ENCODE measurements at regions not wholly inside any gene's neighbourhood (a gene's known extent, or its start where the extent isn't known, plus 50 kb on each side); places are given as distances from the start of the nearest gene placed in this dataset.
"Not testable (repeated sequence)": the region's sequence is repeated elsewhere in the genome, so short reads cannot be mapped to it uniquely, and the experiment has no call there.

GRCh38 chr11:134663506-134664313 lies 251.7 kb upstream of the B3GAT1 start:
- DNase-seq (ENCODE audit: low read depth in 4 of 4, low spot score in 3 of 4): no peak

GRCh38 chr11:134662629-134663360 lies 250.8 kb upstream of the B3GAT1 start:
- no peak for DNase-seq (ENCODE audit: low read depth in 4 of 4, low spot score in 3 of 4)

DNA sequence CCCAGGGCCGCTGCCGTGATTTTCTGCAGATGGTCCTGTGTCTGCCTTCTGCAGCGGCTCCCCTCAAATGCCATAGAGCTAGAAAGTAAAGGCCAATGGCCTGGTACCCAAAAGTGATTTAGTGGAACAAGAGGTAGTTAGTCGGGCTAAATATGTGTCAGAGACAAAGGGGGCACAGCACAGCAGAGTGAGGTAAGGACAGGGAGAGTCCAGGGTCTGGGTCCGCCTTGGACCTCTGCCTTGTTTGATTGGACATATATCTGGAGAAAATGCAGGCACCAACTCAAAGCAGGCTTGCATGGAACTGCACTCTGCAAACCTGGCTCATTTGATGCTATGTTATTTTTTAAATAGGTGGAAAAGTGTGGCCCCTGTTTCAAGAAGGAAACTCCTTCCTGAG lies 249.6 kb upstream of the B3GAT1 start:
- DNase-seq (ENCODE audit: low read depth in 4 of 4, low spot score in 3 of 4): no peak

DNA sequence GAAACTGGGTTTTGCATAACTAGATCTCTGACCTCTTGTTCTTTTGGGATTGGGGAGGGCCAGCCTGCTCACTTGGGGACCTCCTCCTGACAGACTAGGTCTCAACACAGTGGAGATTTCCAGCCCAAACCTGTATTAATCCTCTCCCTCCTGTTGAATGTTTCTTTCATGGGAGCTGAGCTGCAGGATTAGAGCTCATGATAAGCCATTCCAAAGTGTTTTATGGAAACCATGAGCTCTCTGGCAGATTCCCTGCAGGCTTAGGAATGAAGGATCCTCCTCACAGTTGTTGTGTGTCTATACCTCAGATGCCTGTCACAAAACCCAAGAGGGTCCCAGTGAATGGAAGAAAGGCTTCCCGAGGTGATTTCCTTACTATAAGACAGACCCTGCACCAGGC lies 248.4 kb upstream of the B3GAT1 start:
- DNase-seq (ENCODE audit: low read depth in 4 of 4, low spot score in 3 of 4): no peak

- no peak for DNase-seq (ENCODE audit: low read depth in 4 of 4, low spot score in 3 of 4)
These were observed 247.8 kb upstream of the B3GAT1 start for GRCh38 chr11:134659882-134660281.

- no peak for DNase-seq (ENCODE audit: low read depth in 4 of 4, low spot score in 3 of 4)
These were observed 246.6 kb upstream of the B3GAT1 start for GRCh38 chr11:134658481-134659225.

DNA sequence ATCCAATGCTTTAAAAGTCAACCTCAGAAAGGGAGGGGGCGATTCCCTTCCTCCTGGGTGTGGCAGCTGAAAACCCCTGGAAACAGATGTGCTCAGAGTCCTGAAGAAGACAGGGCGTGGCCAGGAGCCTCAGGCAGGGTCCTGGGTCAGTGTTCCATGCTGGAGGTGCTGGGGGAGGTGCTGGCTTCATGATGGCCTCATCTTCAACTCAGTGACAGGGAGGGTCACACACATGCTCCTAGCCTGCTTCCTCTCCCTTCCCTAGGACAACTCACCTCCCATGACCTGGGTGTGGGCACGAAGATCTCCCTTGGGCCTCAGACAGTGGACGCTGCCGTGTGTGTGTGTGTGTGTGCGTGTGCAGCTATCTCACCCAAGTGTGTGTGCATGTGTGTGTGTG lies 245.6 kb upstream of the B3GAT1 start:
- DNase-seq (ENCODE audit: low read depth in 4 of 4, low spot score in 3 of 4): no peak

- DNase-seq (ENCODE audit: low read depth in 4 of 4, low spot score in 3 of 4): no peak
These were observed 245.0 kb upstream of the B3GAT1 start for GRCh38 chr11:134656861-134657540.

- not testable (repeated sequence) for DNase-seq (ENCODE audit: low read depth in 4 of 4, low spot score in 3 of 4)
These were observed 244.2 kb upstream of the B3GAT1 start for GRCh38 chr11:134656086-134656840.

DNA sequence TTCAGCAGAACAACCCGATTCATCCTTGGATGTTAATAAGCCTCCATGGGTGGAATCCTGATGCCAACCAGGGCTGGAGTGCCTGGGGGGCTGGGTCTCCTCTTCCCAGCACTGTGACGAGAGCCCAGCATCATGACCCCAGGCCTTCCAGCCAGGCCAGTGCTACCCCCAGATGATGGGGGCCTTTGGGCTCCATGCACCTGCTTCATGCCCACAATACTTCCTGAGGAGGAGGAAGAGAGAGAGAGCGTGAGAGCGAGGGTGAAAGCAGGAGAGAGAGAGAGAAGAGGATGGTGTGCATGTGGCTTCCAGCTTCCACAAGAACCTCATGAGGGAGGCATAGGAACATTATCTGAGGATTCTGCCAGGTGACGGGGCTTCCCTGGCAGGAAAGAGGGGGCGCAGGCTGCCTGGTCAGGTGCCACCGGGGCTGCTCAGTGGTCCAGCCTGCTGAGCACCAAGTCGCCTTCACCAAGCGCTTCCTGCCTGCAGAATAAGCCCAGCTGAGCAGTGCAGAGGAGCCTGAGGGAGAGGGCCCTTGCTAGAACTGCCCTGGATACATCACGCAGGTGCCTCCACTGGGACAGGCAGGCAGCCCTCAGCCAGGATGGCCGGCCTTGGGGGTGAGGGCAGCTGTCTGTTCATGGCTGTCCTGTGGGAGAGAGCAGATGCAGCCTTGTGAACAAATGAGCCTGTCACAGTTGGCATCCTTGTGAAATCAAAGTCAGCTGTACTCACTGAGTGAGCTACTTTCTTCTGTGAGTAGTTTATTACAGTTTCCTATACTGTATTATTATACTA lies 243.3 kb upstream of the B3GAT1 start:
- no peak for DNase-seq (ENCODE audit: low read depth in 4 of 4, low spot score in 3 of 4)

- no peak for DNase-seq (ENCODE audit: low read depth in 4 of 4, low spot score in 3 of 4)
These were observed 242.3 kb upstream of the B3GAT1 start for GRCh38 chr11:134654161-134654915.

DNA sequence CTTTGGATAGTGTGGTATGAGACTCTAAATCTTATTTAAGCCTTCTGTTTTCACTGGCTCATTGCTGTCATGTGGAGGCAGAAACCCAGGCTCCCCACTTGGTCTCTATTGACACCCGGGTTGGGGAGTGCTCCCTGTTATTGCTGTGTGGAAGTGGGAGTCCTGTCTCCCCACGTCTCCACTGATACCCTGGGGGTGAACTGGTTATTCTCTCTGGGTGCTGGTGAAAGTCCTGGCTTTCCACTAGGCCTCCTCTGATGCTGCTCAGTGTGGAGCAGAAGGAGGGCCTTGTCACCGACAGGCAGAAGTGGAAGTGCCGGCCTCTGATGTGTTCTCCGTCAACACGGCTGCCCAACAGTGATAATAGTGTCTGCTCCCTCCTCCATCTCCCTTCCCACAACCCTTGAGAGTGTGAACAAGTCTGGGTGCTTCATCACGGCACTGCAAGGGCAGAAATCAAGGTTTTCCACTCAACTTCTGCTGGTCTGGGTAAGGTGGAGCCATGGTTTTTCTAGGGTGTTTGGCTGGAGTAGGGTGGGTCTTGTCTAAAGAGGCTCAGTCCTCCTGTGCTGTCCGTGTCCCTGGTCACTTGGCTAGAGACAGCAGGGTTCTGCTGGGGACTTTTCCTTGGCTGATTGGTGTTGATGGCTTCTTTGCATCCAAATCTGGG lies 240.7 kb upstream of the B3GAT1 start:
- DNase-seq (ENCODE audit: low read depth in 4 of 4, low spot score in 3 of 4): no peak

DNA sequence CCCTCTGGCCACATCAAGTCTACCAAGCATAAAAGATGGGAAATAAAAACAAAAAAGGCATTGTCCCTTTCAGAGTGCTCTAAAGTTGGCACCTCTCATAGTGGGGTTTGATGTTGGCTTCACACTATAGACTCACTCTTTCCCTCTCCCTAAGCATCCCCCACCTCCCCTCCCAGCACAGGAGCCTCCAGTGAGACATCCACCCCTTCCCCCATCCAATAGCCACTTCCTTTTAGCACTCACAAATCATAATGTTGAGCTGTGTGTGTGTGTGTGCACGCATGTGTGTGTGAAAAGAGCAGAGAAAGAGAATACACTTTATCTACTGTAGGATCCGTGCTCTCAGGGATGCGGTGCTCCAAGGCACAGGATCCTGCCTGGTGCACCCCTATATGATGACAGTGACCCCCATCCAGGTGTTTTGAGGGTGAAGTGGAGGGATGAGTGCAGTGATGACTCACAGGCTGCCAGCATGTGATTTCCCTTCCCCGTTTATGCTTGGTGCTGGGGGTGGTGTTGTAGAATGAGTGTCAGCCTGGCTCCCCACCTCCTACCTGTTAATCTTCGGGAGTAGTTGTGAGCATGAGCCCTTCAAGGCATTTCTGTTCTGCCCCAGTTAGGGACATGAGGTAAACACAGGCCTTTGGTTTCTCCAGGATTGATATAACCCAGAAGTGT lies 235.2 kb upstream of the B3GAT1 start:
- no peak for DNase-seq (ENCODE audit: low read depth in 4 of 4, low spot score in 3 of 4)

DNA sequence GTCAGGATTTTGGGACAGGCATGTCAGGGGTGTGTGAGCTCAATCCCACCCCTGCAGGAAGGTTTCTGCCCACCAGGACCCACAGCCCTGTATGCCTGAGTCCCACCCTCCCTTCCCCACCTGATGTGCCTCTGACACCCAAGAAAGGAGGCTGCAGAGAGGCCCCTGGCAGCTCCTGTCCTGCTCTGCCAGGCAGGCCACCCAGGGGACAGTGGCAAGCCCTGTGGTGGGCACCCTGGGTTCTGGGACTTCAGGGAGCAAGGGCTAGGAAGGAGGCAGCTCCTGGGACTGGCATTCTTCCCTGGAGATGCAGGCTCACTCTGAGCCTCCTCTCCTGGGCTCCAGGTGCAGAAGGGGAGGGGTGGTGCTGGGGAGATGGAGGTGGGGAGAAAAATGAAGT lies 234.5 kb upstream of the B3GAT1 start:
- no peak for DNase-seq (ENCODE audit: low read depth in 4 of 4, low spot score in 3 of 4)

GRCh38 chr11:134645576-134645975 lies 233.5 kb upstream of the B3GAT1 start:
- no peak for DNase-seq (ENCODE audit: low read depth in 4 of 4, low spot score in 3 of 4)

- DNase-seq (ENCODE audit: low read depth in 4 of 4, low spot score in 3 of 4): peak in 1 of 4 donors; percentile 19
These were observed 232.7 kb upstream of the B3GAT1 start for GRCh38 chr11:134644476-134645456.
